ENCODE measurements at regions not wholly inside any gene's neighbourhood (a gene's known extent, or its start where the extent isn't known, plus 50 kb on each side); places are given as distances from the start of the nearest gene placed in this dataset.

GRCh38 chrX:112931478-112931877 is 90.8 kb upstream of the AMOT start:
- TF ChIP-seq CTCF (IDR thresholded peaks at IDR 0.05; ENCODE audit: low read length) (no peak), EZH2 (IDR thresholded peaks at IDR 0.05; ENCODE audit: borderline replicate concordance, low read length) (no peak)

Data from OCI-LY1 (cell line).